ENCODE measurements at regions not wholly inside any gene's neighbourhood (a gene's known extent, or its start where the extent isn't known, plus 50 kb on each side); places are given as distances from the start of the nearest gene placed in this dataset.

GRCh38 chr18:71966791-71967190 is 577.4 kb downstream of the CBLN2 start:
- no peak for TF ChIP-seq TAF1 (IDR thresholded peaks at IDR 0.05; ENCODE audit: low read depth, low read length)
- no peak for TF ChIP-seq SPI1 (IDR thresholded peaks at IDR 0.05; ENCODE audit: low read depth, low read length)
- TF ChIP-seq POLR2A (IDR thresholded peaks at IDR 0.05; ENCODE audit: low read depth, low read length) = no peak

Data from GM12891 (cell line).